Gastrocnemius medialis (tissue), 4 donors: ENCODE measurements at regions not wholly inside any gene's neighbourhood (a gene's known extent, or its start where the extent isn't known, plus 50 kb on each side); places are given as distances from the start of the nearest gene placed in this dataset.
"Not testable (repeated sequence)": the region's sequence is repeated elsewhere in the genome, so short reads cannot be mapped to it uniquely, and the experiment has no call there.

Experiments
- ATAC-seq, 2 donors: fragments of 150-250 bp; one replicate each; pipeline ENCODE4 v1.9.1; 2016
- DNase-seq, 2 donors: peaks; one replicate each; pipeline ENCODE4 v3.0.0-alpha.2; 2019
- H3K27ac ChIP-seq, 4 donors: fragments of 200-600 bp; sonication (generic); 1 replicate in 1 of 4; 2 replicates in 3 of 4; pipeline ENCODE4 v1.5.1; 2016 to 2018; ENCODE audit warnings: mild to moderate bottlenecking in 2 of 4, moderate library complexity in 1 of 4
- H3K27me3 ChIP-seq, 3 donors: fragments of 200-600 bp; sonication (generic) in 2 of 3; 1 replicate in 1 of 3; 2 replicates in 2 of 3; pipeline versions ENCODE4 v1.5.1 to v1.6.0; 2016 to 2019; ENCODE audit warnings: mild to moderate bottlenecking in 1 of 3, moderate library complexity in 1 of 3
- H3K36me3 ChIP-seq, 2 donors: fragments of 200-600 bp; sonication (generic) in 1 of 2; one replicate each; pipeline ENCODE4 v1.5.1; 2017 to 2018
- H3K4me1 ChIP-seq, 2 donors: fragments of 200-600 bp; sonication (generic) in 1 of 2; one replicate each; pipeline ENCODE4 v1.5.1; 2016 to 2017; ENCODE audit warnings: mild to moderate bottlenecking in 2 of 2
- H3K4me3 ChIP-seq, 4 donors: fragments of 200-600 bp; sonication (generic) in 3 of 4; 1 replicate in 1 of 4; 2 replicates in 3 of 4; pipeline ENCODE4 v1.5.1; 2016 to 2019; ENCODE audit warnings: mild to moderate bottlenecking in 2 of 4
- H3K9me3 ChIP-seq, 3 donors: fragments of 200-600 bp; sonication (generic) in 2 of 3; 1 replicate in 1 of 3; 2 replicates in 2 of 3; pipeline ENCODE4 v1.5.1; 2016 to 2019
- CTCF ChIP-seq, 5 experiments: fragments of 450-650 bp in 3 of 5; fragments of 200-600 bp in 2 of 5; sonication (generic) in 2 of 5; IDR thresholded peaks in 4 of 5; conservative IDR thresholded peaks in 1 of 5; 1 replicate in 4 of 5; 2 replicates in 1 of 5; pipeline ENCODE4 v1.5.1; 2016 to 2019; ENCODE audit warnings: antibody characterized with exemption in 5 of 5, mild to moderate bottlenecking in 3 of 5, moderate library complexity in 3 of 5
- POLR2A ChIP-seq, 2 donors: fragments of 450-650 bp; IDR thresholded peaks; one replicate each; pipeline ENCODE4 v1.6.1; 2017; ENCODE audit warnings: antibody characterized with exemption in 2 of 2, mild to moderate bottlenecking in 2 of 2, moderate library complexity in 2 of 2
- in situ Hi-C, 4 donors: fragments of 200-750 bp; cut with MboI; loops; one replicate each; pipeline versions ENCODE4 v1.15.0 to v1.8.0; 2017; ENCODE audit warnings: low sequenced_read_pairs in 4 of 4
- intact Hi-C: fragments of 100-400 bp; cut with DNase I; formaldehyde crosslinking; loops from one replicate; pipeline ENCODE4 v1.15.1; 2023; ENCODE audit warnings: low total_unique reads

GRCh38 chr4:104015680-104016079, 295.9 kb upstream of the TACR3 start:
- Histone ChIP-seq H3K4me1 (no peaks in the 10 kb centered on the region), H3K27me3 (no peaks in the 10 kb centered on the region), H3K27ac (no peak overlapping the region), H3K9me3 (no peaks in the 10 kb centered on the region), H3K4me3 (no peak overlapping the region), H3K36me3 (no peaks in the 10 kb centered on the region)
- ATAC-seq (no peak), DNase-seq (no peak)
- TF ChIP-seq POLR2A (IDR thresholded peaks at IDR 0.05) (no peak), CTCF (IDR thresholded peaks at IDR 0.05 in 4 of 5, conservative IDR thresholded peaks at IDR 0.05 in 1 of 5) (no peak)
- intact Hi-C loops, result no loop called here
- in situ Hi-C loops, result no loop called here

GRCh38 chr4:104010722-104011121, 290.9 kb upstream of the TACR3 start:
- DNase-seq (no peak), ATAC-seq (no peak)
- no peak overlapping the region for H3K27ac ChIP-seq
- H3K27me3 ChIP-seq, result no peaks in the 10 kb centered on the region
- H3K4me1 ChIP-seq, result no peaks in the 10 kb centered on the region
- H3K36me3 ChIP-seq, result no peaks in the 10 kb centered on the region
- H3K9me3 ChIP-seq, result peaks cover 0 to 3% (median 0%) of the 10 kb centered on the region in 3 donors
- in situ Hi-C loops, result no loop called here
- intact Hi-C loops, result no loop called here
- no peak overlapping the region for H3K4me3 ChIP-seq
- TF ChIP-seq POLR2A (IDR thresholded peaks at IDR 0.05), result no peak
- no peak for TF ChIP-seq CTCF (IDR thresholded peaks at IDR 0.05 in 4 of 5, conservative IDR thresholded peaks at IDR 0.05 in 1 of 5)

GRCh38 chr4:104002318-104002717, 282.5 kb upstream of the TACR3 start:
- in situ Hi-C loops, H3K27ac ChIP-seq, DNase-seq, H3K9me3 ChIP-seq, H3K36me3 ChIP-seq, ATAC-seq, intact Hi-C loops, H3K4me3 ChIP-seq, H3K4me1 ChIP-seq, H3K27me3 ChIP-seq: not testable (repeated sequence)

- H3K27ac ChIP-seq, result no peak overlapping the region
- intact Hi-C loops, result no loop called here
- no peak for DNase-seq
- H3K4me3 ChIP-seq, result no peak overlapping the region
- H3K36me3 ChIP-seq, result no peaks in the 10 kb centered on the region
- H3K9me3 ChIP-seq, result no peaks in the 10 kb centered on the region
- in situ Hi-C loops, result no loop called here
- H3K27me3 ChIP-seq, result no peaks in the 10 kb centered on the region
- ATAC-seq, result no peak
- TF ChIP-seq POLR2A (IDR thresholded peaks at IDR 0.05), result no peak
- no peak for TF ChIP-seq CTCF (IDR thresholded peaks at IDR 0.05 in 4 of 5, conservative IDR thresholded peaks at IDR 0.05 in 1 of 5)
- no peaks in the 10 kb centered on the region for H3K4me1 ChIP-seq
Measured at GRCh38 chr4:103998756-103999155, 279.0 kb upstream of the TACR3 start.

GRCh38 chr4:103996637-103997036, 276.9 kb upstream of the TACR3 start:
- no peak for ATAC-seq
- Histone ChIP-seq H3K9me3 (no peaks in the 10 kb centered on the region), H3K36me3 (no peaks in the 10 kb centered on the region), H3K4me3 (no peak overlapping the region), H3K4me1 (no peaks in the 10 kb centered on the region), H3K27ac (no peak overlapping the region), H3K27me3 (no peaks in the 10 kb centered on the region)
- DNase-seq, result no peak
- in situ Hi-C loops (no loop called here), intact Hi-C loops (no loop called here)
- TF ChIP-seq POLR2A (IDR thresholded peaks at IDR 0.05) (no peak), CTCF (IDR thresholded peaks at IDR 0.05 in 4 of 5, conservative IDR thresholded peaks at IDR 0.05 in 1 of 5) (no peak)
